WTC11 (cell line): ENCODE measurements at regions not wholly inside any gene's neighbourhood (a gene's known extent, or its start where the extent isn't known, plus 50 kb on each side); places are given as distances from the start of the nearest gene placed in this dataset.
"Not testable (repeated sequence)": the region's sequence is repeated elsewhere in the genome, so short reads cannot be mapped to it uniquely, and the experiment has no call there.

Experiments
- ATAC-seq: fragments of 200-7000 bp; cut with Tn5 transposase; 2 replicates; pipeline ENCODE4 v1.10.0; 2021; ENCODE audit warnings: mild to moderate bottlenecking, moderate library complexity
- CTCF ChIA-PET: fragments of 300-600 bp; sonication (Branson Sonifier 250); formaldehyde crosslinking; loops from one replicate; lab custom pipeline; 2021; ENCODE audit warnings: antibody characterized with exemption; lab: Charles Lee
- POLR2A ChIA-PET: fragments of 350-600 bp; sonication (Branson Sonifier 250); formaldehyde crosslinking; loops from one replicate; lab custom pipeline; 2021; ENCODE audit warnings: antibody characterized with exemption; lab: Charles Lee
- DNase-seq: peaks from one replicate; pipeline ENCODE4 v3.0.0; 2021; ENCODE audit warnings: low spot score
- H3K27ac Mint-ChIP-seq: 2 replicates; pipeline ENCODE4 v1.8.0; 2021; ENCODE audit warnings: mixed read lengths
- H3K27me3 Mint-ChIP-seq: 2 replicates; pipeline ENCODE4 v1.8.0; 2021; ENCODE audit warnings: low read depth, mild to moderate bottlenecking, moderate library complexity, mixed read lengths
- H3K36me3 Mint-ChIP-seq: 2 replicates; pipeline ENCODE4 v1.8.0; 2021; ENCODE audit warnings: mixed read lengths
- H3K4me1 Mint-ChIP-seq: 2 replicates; pipeline ENCODE4 v1.8.0; 2022; ENCODE audit warnings: mixed read lengths
- H3K4me3 Mint-ChIP-seq: 2 replicates; pipeline ENCODE4 v1.8.0; 2021; ENCODE audit warnings: mild to moderate bottlenecking, moderate library complexity, mixed read lengths
- H3K9me3 Mint-ChIP-seq: 2 replicates; pipeline ENCODE4 v1.8.0; 2021; ENCODE audit warnings: mixed read lengths
- ATF1 ChIP-seq: sonication (generic); formaldehyde crosslinking; IDR thresholded peaks from 2 replicates; pipeline ENCODE4 v1.8.1; 2023; ENCODE audit warnings: mild to moderate bottlenecking, moderate library complexity, missing genetic modification reagents
- ELF4 ChIP-seq: sonication (generic); formaldehyde crosslinking; IDR thresholded peaks from 2 replicates; pipeline ENCODE4 v1.8.1; 2022; ENCODE audit warnings: low read depth, mild to moderate bottlenecking, moderate library complexity, missing genetic modification reagents
- ESRRA ChIP-seq: sonication (generic); formaldehyde crosslinking; IDR thresholded peaks from 2 replicates; pipeline ENCODE4 v1.8.1; 2022; ENCODE audit warnings: mild to moderate bottlenecking, missing genetic modification reagents, borderline replicate concordance
- ETV6 ChIP-seq: sonication (generic); formaldehyde crosslinking; IDR thresholded peaks from 2 replicates; pipeline ENCODE4 v1.8.1; 2022; ENCODE audit warnings: mild to moderate bottlenecking, missing genetic modification reagents
- FOXP1 ChIP-seq: sonication (generic); formaldehyde crosslinking; IDR thresholded peaks from 2 replicates; pipeline ENCODE4 v1.8.0; 2022; ENCODE audit warnings: missing genetic modification reagents, mild to moderate bottlenecking, moderate library complexity, borderline replicate concordance
- GRHL2 ChIP-seq: fragments of 250-450 bp; sonication (Bioruptor Pico); IDR thresholded peaks from 2 replicates; pipeline ENCODE4 v1.8.0; 2022; ENCODE audit warnings: mild to moderate bottlenecking, moderate library complexity; ENCODE audit not compliant: insufficient replicate concordance, severe bottlenecking
- GTF2I ChIP-seq: fragments of 250-450 bp; sonication (Bioruptor Pico); conservative IDR thresholded peaks from 2 replicates; pipeline ENCODE4 v1.4.0; 2021; ENCODE audit warnings: mild to moderate bottlenecking
- MXD4 ChIP-seq: fragments of 250-450 bp; sonication (Bioruptor Pico); IDR thresholded peaks from 2 replicates; pipeline ENCODE4 v1.8.0; 2021; ENCODE audit warnings: mild to moderate bottlenecking, moderate library complexity, borderline replicate concordance
- MYBL2 ChIP-seq: sonication (generic); formaldehyde crosslinking; IDR thresholded peaks from 2 replicates; pipeline ENCODE4 v1.8.1; 2023; ENCODE audit warnings: mild to moderate bottlenecking, moderate library complexity, missing genetic modification reagents
- NFYB ChIP-seq: sonication (generic); formaldehyde crosslinking; conservative IDR thresholded peaks from 2 replicates; pipeline ENCODE4 v1.8.0; 2022; ENCODE audit warnings: low read depth, missing genetic modification reagents
- NR1H2 ChIP-seq: sonication (generic); formaldehyde crosslinking; IDR thresholded peaks from 2 replicates; pipeline ENCODE4 v1.9.0; 2021; ENCODE audit warnings: mild to moderate bottlenecking, moderate library complexity, missing genetic modification reagents
- PRRX2 ChIP-seq: fragments of 250-450 bp; sonication (Bioruptor Pico); IDR thresholded peaks from 2 replicates; pipeline ENCODE4 v1.8.0; 2021; ENCODE audit warnings: mild to moderate bottlenecking
- RELA ChIP-seq: sonication (generic); formaldehyde crosslinking; IDR thresholded peaks from 2 replicates; pipeline ENCODE4 v1.8.1; 2022; ENCODE audit warnings: missing genetic modification reagents, mild to moderate bottlenecking, borderline replicate concordance
- SMAD4 ChIP-seq: sonication (generic); formaldehyde crosslinking; IDR thresholded peaks from 2 replicates; pipeline ENCODE4 v1.8.0; 2022; ENCODE audit warnings: mild to moderate bottlenecking, missing genetic modification reagents
- SOX15 ChIP-seq: fragments of 250-450 bp; sonication (Bioruptor Pico); IDR thresholded peaks from 2 replicates; pipeline ENCODE4 v1.9.0; 2021; ENCODE audit warnings: mild to moderate bottlenecking
- TEAD1 ChIP-seq: sonication (generic); formaldehyde crosslinking; IDR thresholded peaks from 2 replicates; pipeline ENCODE4 v1.8.0; 2022; ENCODE audit warnings: mild to moderate bottlenecking, missing genetic modification reagents
- ZNF121 ChIP-seq: sonication (generic); formaldehyde crosslinking; IDR thresholded peaks from 2 replicates; pipeline ENCODE4 v1.8.0; 2023; ENCODE audit warnings: missing genetic modification reagents
- ZNF317 ChIP-seq: sonication (generic); formaldehyde crosslinking; IDR thresholded peaks from 2 replicates; pipeline ENCODE4 v1.8.1; 2023; ENCODE audit warnings: low read depth, mild to moderate bottlenecking, moderate library complexity, missing genetic modification reagents, borderline replicate concordance
- ZNF416 ChIP-seq: fragments of 250-450 bp; sonication (Bioruptor Pico); IDR thresholded peaks from 2 replicates; pipeline ENCODE4 v1.9.0; 2021; ENCODE audit warnings: mild to moderate bottlenecking, inconsistent platforms
- TF ChIP-seq, protein P1 (sequence below): sonication (generic); formaldehyde crosslinking; IDR thresholded peaks from 2 replicates; pipeline ENCODE4 v1.8.1; 2023; ENCODE audit warnings: mild to moderate bottlenecking, moderate library complexity, missing genetic modification reagents
- TF ChIP-seq, protein P2 (sequence below): fragments of 250-450 bp; sonication (Bioruptor Pico); conservative IDR thresholded peaks from 2 replicates; pipeline ENCODE4 v1.9.0; 2021; ENCODE audit warnings: mild to moderate bottlenecking

DNA sequence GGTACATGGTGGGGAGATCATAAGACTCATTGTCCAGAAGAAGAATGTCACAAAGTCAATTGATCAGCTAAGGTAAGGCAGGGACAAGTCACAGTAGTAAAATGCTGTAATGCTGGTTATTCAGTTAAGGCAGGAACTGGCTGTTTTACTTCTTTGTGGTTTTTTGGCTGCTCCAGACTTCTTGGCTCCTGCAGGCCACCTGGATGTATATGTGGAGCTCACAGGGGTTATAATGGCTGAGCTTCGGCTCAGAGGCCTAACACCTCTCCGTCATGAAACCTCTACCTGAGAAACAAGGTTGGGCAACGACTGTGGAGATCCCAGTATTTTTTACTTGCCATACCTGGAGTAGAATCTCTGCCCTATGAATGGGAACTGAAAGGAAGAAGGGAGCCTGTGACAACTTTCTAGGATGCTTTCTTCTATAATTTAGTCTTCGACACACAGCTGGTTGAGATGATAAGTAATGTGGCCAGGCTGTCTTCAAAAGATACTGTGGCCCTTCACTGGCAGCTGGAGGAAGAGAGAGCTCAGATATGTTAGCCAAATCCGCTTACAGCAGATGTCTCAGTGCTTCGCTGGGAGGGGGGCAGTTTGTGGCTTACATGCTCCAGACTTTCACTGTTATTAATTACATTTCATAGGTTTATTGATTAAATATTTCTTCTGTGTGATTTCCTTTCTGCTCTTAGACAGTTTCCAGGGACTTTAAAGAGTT, 887.8 kb downstream of the IGSF11 start:
- no peaks in the 10 kb centered on the region for H3K27me3 Mint-ChIP-seq
- H3K27ac Mint-ChIP-seq = no peak overlapping the region
- DNase-seq (no peak), ATAC-seq (no peak)
- POLR2A ChIA-PET = no interaction called here
- no peak overlapping the region for H3K4me3 Mint-ChIP-seq
- CTCF ChIA-PET = no interaction called here
- H3K36me3 Mint-ChIP-seq = peaks cover 25% of the 10 kb centered on the region
- H3K4me1 Mint-ChIP-seq = peaks cover 7% of the 10 kb centered on the region
- no peak for TF ChIP-seq GTF2I (CRISPR knock-in tag)
- TF ChIP-seq SOX15 = no peak
- no peak for TF ChIP-seq SMAD4 (CRISPR knock-in tag)
- TF ChIP-seq FOXP1 = no peak
- no peak for TF ChIP-seq ZNF416
- TF ChIP-seq PRRX2 (CRISPR knock-in tag) = no peak
- peaks cover 60% of the 10 kb centered on the region for H3K9me3 Mint-ChIP-seq

DNA sequence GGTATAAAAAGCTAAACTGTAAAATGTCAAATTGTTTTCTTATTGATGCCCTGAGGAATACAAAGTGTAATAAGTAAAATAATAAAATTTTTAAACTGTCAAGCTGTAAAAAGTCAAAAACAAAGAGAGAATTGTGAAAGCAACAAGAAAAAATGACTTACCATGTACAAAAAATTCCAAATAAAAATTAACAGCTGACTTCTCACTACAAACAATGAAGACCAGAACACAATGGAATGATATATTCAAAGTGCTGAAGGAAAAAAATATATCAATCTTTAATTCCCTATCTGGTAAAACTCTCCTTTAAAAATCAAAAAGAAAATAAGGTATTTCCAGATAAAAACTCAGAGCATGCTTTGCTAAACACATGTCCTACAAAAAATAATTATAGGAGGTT, 883.5 kb downstream of the IGSF11 start:
- ATAC-seq = no peak
- Mint-ChIP-seq H3K9me3 (peaks cover 39% of the 10 kb centered on the region), H3K4me3 (no peak overlapping the region), H3K4me1 (no peaks in the 10 kb centered on the region), H3K27me3 (no peaks in the 10 kb centered on the region), H3K27ac (no peak overlapping the region), H3K36me3 (peaks cover 17% of the 10 kb centered on the region)
- DNase-seq = no peak
- TF ChIP-seq ZNF317 (CRISPR knock-in tag) (peak; percentile 84), ELF4 (CRISPR knock-in tag) (no peak), NFYB (CRISPR knock-in tag) (no peak), TEAD1 (no peak), MYBL2 (no peak)
- ChIA-PET CTCF (no interaction called here), POLR2A (no interaction called here)

DNA sequence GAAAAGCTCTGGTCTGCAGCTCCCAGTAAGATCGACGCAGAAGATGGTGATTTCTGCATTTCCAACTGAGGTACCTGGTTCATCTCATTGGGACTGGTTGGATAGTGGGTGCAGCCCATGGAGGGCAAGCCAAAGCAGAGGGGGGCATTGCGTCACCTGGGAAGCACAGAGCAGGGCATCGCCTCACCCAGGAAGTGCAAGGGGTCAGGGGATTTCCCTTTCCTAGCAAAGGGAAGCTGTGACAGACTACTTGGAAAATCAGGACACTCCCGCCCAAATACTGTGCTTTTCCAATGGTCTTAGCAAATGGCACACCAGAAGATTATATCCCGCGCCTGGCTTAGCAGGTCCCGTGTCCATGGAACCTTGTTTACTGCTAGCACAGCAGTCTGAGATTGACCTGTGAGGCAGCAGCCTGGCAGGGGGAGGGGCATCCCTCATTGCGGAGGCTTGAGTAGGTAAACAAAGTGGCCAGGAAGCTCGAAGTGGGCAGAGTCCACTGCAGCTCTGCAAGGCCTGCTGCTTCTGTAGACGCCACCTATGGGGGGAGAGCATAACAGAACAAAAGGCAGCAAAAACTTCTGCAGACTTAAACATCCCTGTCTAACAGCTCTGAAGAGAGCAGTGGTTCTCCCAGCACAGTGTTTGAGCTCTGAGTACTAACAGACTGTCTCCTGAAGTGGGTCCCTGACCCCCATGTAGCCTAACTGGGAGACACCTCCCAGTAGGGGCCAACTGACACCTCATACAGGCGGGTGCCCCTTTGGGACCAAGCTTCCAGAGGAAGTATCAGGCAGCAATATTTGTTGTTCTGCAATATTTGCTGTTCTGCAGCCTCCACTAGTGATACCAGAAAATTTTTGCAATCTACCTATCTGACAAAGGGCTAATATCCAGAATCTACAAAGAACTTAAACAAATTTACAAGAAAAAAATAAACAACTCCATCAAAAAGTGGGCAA, 871.7 kb downstream of the IGSF11 start:
- H3K27ac Mint-ChIP-seq, ATAC-seq, H3K27me3 Mint-ChIP-seq, H3K4me3 Mint-ChIP-seq, POLR2A ChIA-PET, DNase-seq, CTCF ChIA-PET: not testable (repeated sequence)
- Mint-ChIP-seq H3K36me3 (peaks cover 43% of the 10 kb centered on the region), H3K4me1 (peaks cover 13% of the 10 kb centered on the region), H3K9me3 (peaks cover 52% of the 10 kb centered on the region)

DNA sequence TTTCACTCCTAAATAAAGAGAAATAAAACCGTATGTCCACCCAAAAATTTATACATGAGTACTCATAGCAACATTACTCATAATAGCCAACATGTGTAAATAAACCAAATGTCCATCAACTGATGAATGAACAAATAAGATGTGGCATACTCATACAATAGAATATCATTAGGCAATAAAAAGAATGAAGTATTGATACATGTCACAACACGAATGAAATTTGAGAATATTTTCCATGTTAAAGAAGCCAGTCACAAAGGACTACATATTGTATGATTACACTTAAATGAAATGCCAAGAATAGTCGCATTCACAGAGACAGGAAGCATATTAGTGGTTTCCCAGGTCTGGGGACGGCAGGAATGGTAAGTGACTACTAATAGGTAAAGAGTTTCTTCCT, 869.2 kb downstream of the IGSF11 start:
- Mint-ChIP-seq H3K27ac (no peak overlapping the region), H3K36me3 (peaks cover 29% of the 10 kb centered on the region), H3K4me1 (peaks cover 13% of the 10 kb centered on the region), H3K9me3 (peaks cover 35% of the 10 kb centered on the region), H3K4me3 (no peak overlapping the region), H3K27me3 (no peaks in the 10 kb centered on the region)
- no peak for ATAC-seq
- POLR2A ChIA-PET = no interaction called here
- CTCF ChIA-PET = no interaction called here
- DNase-seq = no peak
- TF ChIP-seq, protein P1, sequence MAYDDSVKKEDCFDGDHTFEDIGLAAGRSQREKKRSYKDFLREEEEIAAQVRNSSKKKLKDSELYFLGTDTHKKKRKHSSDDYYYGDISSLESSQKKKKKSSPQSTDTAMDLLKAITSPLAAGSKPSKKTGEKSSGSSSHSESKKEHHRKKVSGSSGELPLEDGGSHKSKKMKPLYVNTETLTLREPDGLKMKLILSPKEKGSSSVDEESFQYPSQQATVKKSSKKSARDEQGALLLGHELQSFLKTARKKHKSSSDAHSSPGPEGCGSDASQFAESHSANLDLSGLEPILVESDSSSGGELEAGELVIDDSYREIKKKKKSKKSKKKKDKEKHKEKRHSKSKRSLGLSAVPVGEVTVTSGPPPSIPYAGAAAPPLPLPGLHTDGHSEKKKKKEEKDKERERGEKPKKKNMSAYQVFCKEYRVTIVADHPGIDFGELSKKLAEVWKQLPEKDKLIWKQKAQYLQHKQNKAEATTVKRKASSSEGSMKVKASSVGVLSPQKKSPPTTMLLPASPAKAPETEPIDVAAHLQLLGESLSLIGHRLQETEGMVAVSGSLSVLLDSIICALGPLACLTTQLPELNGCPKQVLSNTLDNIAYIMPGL = no peak
- TF ChIP-seq GRHL2 (CRISPR knock-in tag) (no peak), ATF1 (CRISPR knock-in tag) (no peak), ZNF121 (no peak), NR1H2 (no peak), ZNF416 (no peak), MXD4 (CRISPR knock-in tag) (no peak), ETV6 (CRISPR knock-in tag) (no peak), RELA (CRISPR knock-in tag) (no peak), ESRRA (no peak)
- TF ChIP-seq, protein P2, sequence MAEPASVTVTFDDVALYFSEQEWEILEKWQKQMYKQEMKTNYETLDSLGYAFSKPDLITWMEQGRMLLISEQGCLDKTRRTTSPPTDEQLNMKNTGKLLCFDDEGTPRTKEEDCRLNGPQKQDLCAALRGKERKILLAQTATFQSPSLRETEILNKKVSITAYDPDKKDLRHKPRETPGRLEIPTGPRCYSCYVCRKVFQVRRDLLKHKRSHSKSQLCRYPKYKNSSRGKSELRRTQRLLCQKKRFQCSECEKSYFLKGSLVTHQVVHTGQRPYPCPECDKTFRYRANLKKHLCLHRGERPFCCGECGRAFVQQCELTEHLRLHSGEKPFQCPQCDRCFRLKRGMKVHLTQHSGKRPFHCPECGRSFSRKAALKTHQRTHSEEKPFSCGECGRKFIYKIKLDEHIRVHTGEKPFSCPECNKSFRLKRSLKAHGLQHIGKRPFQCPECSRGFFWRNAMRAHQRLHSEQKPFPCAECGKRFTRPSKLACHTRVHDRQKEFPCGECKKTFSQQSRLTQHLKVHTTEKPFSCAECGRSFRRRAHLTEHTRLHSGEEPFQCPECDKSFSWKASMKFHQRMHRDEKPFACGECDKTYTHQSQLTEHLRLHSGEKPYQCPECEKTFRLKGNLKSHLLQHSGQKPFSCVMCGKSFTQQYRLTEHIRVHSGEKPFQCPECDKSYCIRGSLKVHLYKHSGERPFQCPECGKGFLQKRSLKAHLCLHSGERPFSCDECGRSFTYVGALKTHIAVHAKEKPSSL (CRISPR knock-in tag) = no peak
